ENCODE measurements at regions not wholly inside any gene's neighbourhood (a gene's known extent, or its start where the extent isn't known, plus 50 kb on each side); places are given as distances from the start of the nearest gene placed in this dataset.
A peak's percentile ranks its signal among the peaks of the same experiment; 100 is the strongest.

DNA sequence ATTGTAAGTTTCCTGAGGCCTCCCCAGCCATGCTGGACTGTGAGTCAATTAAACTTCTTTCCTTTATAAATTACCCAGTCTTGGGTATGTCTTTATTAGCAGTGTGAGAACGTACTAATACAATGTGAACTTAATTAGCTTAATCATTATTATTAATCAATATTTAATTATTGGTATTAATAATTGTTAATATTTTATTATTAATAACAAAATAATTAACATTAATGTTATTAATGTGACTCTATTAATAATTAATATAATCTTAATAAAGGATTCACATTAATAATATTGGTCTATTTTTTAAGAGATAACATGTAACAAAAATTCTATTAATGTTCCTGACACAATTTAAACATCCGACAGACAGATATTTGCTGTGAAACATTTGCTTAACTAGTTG is 164.9 kb upstream of the ATF7IP start:
- Mint-ChIP-seq H3K4me3 (ENCODE audit: unreplicated experiment) (no peak overlapping the region), H3K27ac (ENCODE audit: unreplicated experiment) (no peak overlapping the region)
- TF ChIP-seq, protein P1, sequence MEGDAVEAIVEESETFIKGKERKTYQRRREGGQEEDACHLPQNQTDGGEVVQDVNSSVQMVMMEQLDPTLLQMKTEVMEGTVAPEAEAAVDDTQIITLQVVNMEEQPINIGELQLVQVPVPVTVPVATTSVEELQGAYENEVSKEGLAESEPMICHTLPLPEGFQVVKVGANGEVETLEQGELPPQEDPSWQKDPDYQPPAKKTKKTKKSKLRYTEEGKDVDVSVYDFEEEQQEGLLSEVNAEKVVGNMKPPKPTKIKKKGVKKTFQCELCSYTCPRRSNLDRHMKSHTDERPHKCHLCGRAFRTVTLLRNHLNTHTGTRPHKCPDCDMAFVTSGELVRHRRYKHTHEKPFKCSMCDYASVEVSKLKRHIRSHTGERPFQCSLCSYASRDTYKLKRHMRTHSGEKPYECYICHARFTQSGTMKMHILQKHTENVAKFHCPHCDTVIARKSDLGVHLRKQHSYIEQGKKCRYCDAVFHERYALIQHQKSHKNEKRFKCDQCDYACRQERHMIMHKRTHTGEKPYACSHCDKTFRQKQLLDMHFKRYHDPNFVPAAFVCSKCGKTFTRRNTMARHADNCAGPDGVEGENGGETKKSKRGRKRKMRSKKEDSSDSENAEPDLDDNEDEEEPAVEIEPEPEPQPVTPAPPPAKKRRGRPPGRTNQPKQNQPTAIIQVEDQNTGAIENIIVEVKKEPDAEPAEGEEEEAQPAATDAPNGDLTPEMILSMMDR (IDR thresholded peaks at IDR 0.05), result no peak

DNA sequence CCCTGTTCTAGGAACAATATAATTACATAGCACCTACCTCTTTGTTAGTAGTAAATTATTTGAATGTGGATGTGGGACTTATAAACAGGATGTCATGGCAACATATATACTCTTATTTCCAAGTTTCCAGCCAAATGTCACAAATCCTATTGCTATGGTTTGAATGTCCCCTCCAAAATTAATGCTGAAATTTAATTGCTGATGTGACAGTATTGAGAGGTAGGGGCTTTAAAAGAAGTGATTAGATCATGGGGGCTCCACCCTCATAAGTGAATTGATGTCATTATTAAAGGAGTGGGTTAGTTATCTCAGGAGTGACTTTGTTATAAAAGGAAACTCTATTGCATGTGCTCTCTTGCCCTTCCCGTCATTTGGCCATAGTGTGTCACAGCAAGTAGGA is 164.2 kb upstream of the ATF7IP start:
- no peak overlapping the region for H3K27ac Mint-ChIP-seq (ENCODE audit: unreplicated experiment)
- no peak for DNase-seq (ENCODE audit: extremely low spot score, unreplicated experiment)
- H3K9me3 Mint-ChIP-seq (ENCODE audit: unreplicated experiment), result no peaks in the 10 kb centered on the region
- peaks cover 6% of the 10 kb centered on the region for H3K27me3 Mint-ChIP-seq (ENCODE audit: unreplicated experiment)
- no peaks in the 10 kb centered on the region for H3K36me3 Mint-ChIP-seq (ENCODE audit: unreplicated experiment)
- no peaks in the 10 kb centered on the region for H3K4me1 Mint-ChIP-seq (ENCODE audit: unreplicated experiment)
- no peak overlapping the region for H3K4me3 Mint-ChIP-seq (ENCODE audit: unreplicated experiment)
- TF ChIP-seq, protein P1 (IDR thresholded peaks at IDR 0.05), result no peak

More for the DNA sequence above, 164.9 kb upstream of the ATF7IP start:
- Mint-ChIP-seq H3K4me1 (ENCODE audit: unreplicated experiment) (no peaks in the 10 kb centered on the region), H3K27me3 (ENCODE audit: unreplicated experiment) (peaks cover 6% of the 10 kb centered on the region), H3K9me3 (ENCODE audit: unreplicated experiment) (no peaks in the 10 kb centered on the region), H3K36me3 (ENCODE audit: unreplicated experiment) (no peaks in the 10 kb centered on the region)
- DNase-seq (ENCODE audit: extremely low spot score, unreplicated experiment), result no peak

DNA sequence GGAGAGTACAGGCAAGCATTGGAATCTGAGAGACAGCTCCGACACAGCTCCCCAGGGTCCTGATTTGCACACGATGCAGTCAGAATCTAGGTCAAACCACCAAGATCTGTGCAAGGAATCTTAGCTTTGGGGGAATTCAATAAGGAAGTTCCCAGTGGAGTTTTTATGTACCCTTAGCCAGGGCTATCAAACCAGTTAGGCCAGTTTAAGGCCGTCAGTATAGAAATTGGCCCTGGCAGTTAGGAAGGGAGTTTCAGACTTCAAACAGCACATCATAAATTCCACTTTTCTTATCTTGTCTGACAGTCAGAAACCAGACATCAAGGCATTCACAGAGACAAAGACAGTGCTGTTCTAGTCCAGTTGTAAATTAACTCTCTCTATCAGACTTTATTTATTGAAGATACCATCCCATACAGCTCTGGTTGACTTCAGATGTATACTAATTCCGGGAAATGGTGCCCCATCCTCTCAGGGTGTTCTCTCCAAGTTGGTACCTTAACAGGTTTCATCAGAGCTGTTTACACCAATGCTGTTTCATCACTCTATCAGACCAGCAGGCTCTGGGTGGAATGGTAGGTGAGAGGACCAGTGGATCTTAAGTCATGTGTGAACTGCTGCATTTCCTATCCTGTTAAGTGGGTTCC is 157.5 kb upstream of the ATF7IP start:
- TF ChIP-seq, protein P1 (IDR thresholded peaks at IDR 0.05), result no peak
- Mint-ChIP-seq H3K4me1 (ENCODE audit: unreplicated experiment) (no peaks in the 10 kb centered on the region), H3K9me3 (ENCODE audit: unreplicated experiment) (no peaks in the 10 kb centered on the region), H3K27me3 (ENCODE audit: unreplicated experiment) (peaks cover 3% of the 10 kb centered on the region), H3K36me3 (ENCODE audit: unreplicated experiment) (no peaks in the 10 kb centered on the region), H3K4me3 (ENCODE audit: unreplicated experiment) (no peak overlapping the region), H3K27ac (ENCODE audit: unreplicated experiment) (no peak overlapping the region)
- DNase-seq (ENCODE audit: extremely low spot score, unreplicated experiment), result no peak

DNA sequence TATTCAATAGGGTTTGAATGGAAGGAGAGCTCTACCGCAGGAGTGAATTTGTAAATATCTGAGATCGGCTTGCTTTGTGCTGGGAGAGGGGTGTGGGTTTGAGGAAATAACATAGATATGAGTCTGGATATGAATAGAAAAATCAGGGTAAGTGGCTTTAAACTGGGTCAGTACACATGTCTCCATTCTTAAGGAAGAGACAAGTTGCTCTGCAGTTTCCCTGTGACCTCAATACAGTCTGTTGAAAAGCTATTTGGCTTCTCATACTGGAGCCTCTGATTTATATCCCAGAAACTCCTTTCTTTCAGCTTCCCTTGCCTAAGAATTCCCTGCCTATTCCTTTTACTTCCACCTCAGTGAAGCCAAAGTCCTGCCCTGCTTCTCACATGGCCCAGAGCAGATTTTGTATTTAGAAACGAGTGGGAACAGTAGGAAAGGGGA is 153.5 kb upstream of the ATF7IP start:
- Mint-ChIP-seq H3K27me3 (ENCODE audit: unreplicated experiment) (no peaks in the 10 kb centered on the region), H3K36me3 (ENCODE audit: unreplicated experiment) (no peaks in the 10 kb centered on the region), H3K9me3 (ENCODE audit: unreplicated experiment) (no peaks in the 10 kb centered on the region), H3K4me1 (ENCODE audit: unreplicated experiment) (peaks cover 10% of the 10 kb centered on the region), H3K4me3 (ENCODE audit: unreplicated experiment) (no peak overlapping the region), H3K27ac (ENCODE audit: unreplicated experiment) (no peak overlapping the region)
- TF ChIP-seq, protein P1 (IDR thresholded peaks at IDR 0.05), result no peak
- DNase-seq (ENCODE audit: extremely low spot score, unreplicated experiment), result no peak

DNA sequence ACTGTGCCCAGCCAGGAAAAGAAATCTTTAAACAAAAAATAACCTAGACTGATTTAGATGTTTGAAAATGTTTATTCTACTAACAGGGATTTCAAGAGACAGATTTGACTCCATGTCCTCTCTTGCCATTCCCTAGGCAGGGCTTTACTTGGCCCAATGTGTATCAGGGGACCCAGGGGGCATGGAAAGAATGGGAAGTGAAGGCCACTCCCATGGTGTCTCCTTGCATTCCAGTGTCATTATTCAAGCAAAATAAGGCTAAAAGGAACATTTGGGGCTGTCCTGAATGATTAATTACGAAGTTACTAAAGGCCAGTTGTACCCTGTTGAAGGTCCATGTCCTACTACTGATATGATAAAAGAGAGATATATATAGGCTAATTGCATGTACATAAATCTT is 151.9 kb upstream of the ATF7IP start:
- Mint-ChIP-seq H3K27me3 (ENCODE audit: unreplicated experiment) (no peaks in the 10 kb centered on the region), H3K9me3 (ENCODE audit: unreplicated experiment) (no peaks in the 10 kb centered on the region), H3K36me3 (ENCODE audit: unreplicated experiment) (no peaks in the 10 kb centered on the region), H3K4me1 (ENCODE audit: unreplicated experiment) (peaks cover 10% of the 10 kb centered on the region), H3K27ac (ENCODE audit: unreplicated experiment) (no peak overlapping the region), H3K4me3 (ENCODE audit: unreplicated experiment) (no peak overlapping the region)
- peak; percentile 11 for DNase-seq (ENCODE audit: extremely low spot score, unreplicated experiment)
- TF ChIP-seq, protein P1 (IDR thresholded peaks at IDR 0.05), result no peak
